ENCODE measurements at regions not wholly inside any gene's neighbourhood (a gene's known extent, or its start where the extent isn't known, plus 50 kb on each side); places are given as distances from the start of the nearest gene placed in this dataset.
A peak's percentile ranks its signal among the peaks of the same experiment; 100 is the strongest.
"Not testable (repeated sequence)": the region's sequence is repeated elsewhere in the genome, so short reads cannot be mapped to it uniquely, and the experiment has no call there.

DNA sequence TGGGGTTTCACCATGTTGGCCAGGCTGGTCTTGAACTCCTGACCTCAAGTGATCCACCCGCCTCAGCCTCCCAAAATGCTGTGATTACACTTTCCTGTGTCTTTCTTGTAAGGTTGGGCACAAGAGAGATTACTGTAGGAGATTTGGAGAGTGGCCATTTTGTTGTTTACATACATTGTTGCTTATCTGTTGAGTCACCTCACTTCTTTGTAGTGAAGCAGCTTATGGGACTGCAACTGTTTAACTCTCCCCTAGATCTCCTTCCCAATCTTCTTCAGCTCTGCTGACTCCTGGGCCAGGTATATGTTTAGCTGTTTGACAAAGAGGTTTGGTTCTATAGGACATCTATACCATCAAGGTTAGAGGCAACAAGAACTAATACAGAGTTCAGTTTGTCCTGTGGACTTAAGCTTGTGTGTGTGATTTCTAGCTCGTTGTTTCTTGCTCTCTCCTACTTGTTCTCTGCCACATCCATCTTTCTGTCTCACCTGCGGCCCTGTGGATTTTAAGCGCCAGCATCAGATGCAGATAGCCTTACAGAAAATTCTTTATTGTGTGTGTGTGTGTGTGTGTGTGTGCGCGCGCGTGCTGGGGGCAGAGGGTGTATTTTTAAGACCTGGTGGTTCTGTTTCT is 95.4 kb downstream of the HAUS1 start (continued):
- TF ChIP-seq, protein P1, sequence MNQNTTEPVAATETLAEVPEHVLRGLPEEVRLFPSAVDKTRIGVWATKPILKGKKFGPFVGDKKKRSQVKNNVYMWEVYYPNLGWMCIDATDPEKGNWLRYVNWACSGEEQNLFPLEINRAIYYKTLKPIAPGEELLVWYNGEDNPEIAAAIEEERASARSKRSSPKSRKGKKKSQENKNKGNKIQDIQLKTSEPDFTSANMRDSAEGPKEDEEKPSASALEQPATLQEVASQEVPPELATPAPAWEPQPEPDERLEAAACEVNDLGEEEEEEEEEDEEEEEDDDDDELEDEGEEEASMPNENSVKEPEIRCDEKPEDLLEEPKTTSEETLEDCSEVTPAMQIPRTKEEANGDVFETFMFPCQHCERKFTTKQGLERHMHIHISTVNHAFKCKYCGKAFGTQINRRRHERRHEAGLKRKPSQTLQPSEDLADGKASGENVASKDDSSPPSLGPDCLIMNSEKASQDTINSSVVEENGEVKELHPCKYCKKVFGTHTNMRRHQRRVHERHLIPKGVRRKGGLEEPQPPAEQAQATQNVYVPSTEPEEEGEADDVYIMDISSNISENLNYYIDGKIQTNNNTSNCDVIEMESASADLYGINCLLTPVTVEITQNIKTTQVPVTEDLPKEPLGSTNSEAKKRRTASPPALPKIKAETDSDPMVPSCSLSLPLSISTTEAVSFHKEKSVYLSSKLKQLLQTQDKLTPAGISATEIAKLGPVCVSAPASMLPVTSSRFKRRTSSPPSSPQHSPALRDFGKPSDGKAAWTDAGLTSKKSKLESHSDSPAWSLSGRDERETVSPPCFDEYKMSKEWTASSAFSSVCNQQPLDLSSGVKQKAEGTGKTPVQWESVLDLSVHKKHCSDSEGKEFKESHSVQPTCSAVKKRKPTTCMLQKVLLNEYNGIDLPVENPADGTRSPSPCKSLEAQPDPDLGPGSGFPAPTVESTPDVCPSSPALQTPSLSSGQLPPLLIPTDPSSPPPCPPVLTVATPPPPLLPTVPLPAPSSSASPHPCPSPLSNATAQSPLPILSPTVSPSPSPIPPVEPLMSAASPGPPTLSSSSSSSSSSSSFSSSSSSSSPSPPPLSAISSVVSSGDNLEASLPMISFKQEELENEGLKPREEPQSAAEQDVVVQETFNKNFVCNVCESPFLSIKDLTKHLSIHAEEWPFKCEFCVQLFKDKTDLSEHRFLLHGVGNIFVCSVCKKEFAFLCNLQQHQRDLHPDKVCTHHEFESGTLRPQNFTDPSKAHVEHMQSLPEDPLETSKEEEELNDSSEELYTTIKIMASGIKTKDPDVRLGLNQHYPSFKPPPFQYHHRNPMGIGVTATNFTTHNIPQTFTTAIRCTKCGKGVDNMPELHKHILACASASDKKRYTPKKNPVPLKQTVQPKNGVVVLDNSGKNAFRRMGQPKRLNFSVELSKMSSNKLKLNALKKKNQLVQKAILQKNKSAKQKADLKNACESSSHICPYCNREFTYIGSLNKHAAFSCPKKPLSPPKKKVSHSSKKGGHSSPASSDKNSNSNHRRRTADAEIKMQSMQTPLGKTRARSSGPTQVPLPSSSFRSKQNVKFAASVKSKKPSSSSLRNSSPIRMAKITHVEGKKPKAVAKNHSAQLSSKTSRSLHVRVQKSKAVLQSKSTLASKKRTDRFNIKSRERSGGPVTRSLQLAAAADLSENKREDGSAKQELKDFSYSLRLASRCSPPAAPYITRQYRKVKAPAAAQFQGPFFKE (tag by site-specific recombination; IDR thresholded peaks at IDR 0.05; ENCODE audit: borderline replicate concordance), result no peak
- no peak for TF ChIP-seq ZBTB21 (tag by site-specific recombination; IDR thresholded peaks at IDR 0.05)
- no peak for TF ChIP-seq ZNF239 (tag by site-specific recombination; IDR thresholded peaks at IDR 0.05)
- TF ChIP-seq ZNF449 (tag by site-specific recombination; IDR thresholded peaks at IDR 0.05), result peak; percentile 64
- TF ChIP-seq ZNF48 (tag by site-specific recombination; IDR thresholded peaks at IDR 0.05), result no peak
- peak; percentile 88 for TF ChIP-seq SCRT2 (tag by site-specific recombination; IDR thresholded peaks at IDR 0.05)

DNA sequence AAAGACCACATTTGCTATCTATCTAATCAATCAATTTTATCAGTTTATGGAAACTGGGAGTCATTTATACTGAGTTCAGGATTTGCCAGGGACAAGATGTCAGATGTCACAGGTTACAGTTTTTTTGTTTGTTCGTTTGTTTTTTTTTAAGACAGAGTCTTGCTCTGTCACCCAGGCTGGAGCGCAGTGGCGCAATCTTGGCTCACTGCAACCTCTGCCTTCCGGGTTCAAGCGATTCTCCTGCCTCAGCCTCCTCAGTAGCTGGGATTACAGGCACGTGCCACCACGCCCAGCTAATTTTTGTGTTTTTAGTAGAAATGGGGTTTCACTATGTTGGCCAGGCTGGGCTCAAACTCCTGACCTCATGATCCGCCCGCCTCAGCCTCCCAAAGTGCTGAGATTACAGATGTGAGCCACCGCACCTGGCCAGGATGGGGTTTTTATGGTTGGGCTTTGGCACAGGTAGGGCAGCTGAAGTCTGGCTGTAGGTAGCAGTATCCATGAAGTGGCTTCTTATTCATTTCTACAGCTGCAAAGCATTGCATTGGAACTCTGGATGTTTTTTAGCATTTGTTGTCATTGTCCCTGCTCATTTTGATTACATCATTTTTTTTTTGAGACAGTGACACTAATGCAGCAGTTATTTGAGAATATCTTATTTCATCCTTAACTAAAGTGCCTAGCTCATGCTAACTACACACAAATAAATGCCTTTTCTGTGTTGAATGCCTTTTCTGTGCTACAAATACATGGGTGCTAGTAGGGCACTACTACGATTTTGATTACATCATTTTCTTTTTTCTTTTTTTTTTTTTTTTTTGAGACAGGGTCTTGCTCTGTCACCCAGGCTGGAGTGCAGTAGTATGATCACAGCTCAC is 96.2 kb downstream of the HAUS1 start:
- H3K4me1 ChIP-seq (ENCODE audit: control insufficient read depth, insufficient read depth, low read length), result peaks cover 12% of the 10 kb centered on the region; the same call in 1 of the 2 replicates
- H3K36me3 ChIP-seq (ENCODE audit: control insufficient read depth in 2 of 2, insufficient read depth in 1 of 2, low read length in 2 of 2); H3K27ac ChIP-seq (ENCODE audit: extremely low read depth, low read depth, low read length); H3K9me3 ChIP-seq (ENCODE audit: control insufficient read depth, insufficient read depth, low read depth, low read length); H3K4me3 ChIP-seq (ENCODE audit: low read depth, low read length): not testable (repeated sequence)
- ChIA-PET CTCF (interaction anchor here (0.8 to 4.1 kb wide), 3 partner anchors 12 to 115 kb away, joined by 5 to 27 read pairs (median 14); a partner anchor contains a TSS), POLR2A (interaction anchor here (0.9 to 2.2 kb wide), 2 partner anchors 25 to 26 kb away, joined by 4 to 8 read pairs; a partner anchor contains a TSS)
- TF ChIP-seq PRDM10 (tag by site-specific recombination; IDR thresholded peaks at IDR 0.05) (peak; percentile 27; the same call in 1 of the 2 replicates), ZNF449 (tag by site-specific recombination; IDR thresholded peaks at IDR 0.05) (peak; percentile 81), ZNF121 (tag by site-specific recombination; IDR thresholded peaks at IDR 0.05) (peak; percentile 58; the same call in 1 of the 2 replicates), ZNF623 (tag by site-specific recombination; IDR thresholded peaks at IDR 0.05) (0 out of 2 replicates have a peak, but pooled peaks have one; percentile 6), ATF2 (tag by site-specific recombination; IDR thresholded peaks at IDR 0.05; ENCODE audit: low read depth) (peak; percentile 91; the same call in 1 of the 2 replicates), ZNF510 (tag by site-specific recombination; IDR thresholded peaks at IDR 0.05; ENCODE audit: insufficient replicate concordance) (peak; percentile 91)
- TF ChIP-seq, protein P2, sequence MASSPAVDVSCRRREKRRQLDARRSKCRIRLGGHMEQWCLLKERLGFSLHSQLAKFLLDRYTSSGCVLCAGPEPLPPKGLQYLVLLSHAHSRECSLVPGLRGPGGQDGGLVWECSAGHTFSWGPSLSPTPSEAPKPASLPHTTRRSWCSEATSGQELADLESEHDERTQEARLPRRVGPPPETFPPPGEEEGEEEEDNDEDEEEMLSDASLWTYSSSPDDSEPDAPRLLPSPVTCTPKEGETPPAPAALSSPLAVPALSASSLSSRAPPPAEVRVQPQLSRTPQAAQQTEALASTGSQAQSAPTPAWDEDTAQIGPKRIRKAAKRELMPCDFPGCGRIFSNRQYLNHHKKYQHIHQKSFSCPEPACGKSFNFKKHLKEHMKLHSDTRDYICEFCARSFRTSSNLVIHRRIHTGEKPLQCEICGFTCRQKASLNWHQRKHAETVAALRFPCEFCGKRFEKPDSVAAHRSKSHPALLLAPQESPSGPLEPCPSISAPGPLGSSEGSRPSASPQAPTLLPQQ (tag by site-specific recombination; IDR thresholded peaks at IDR 0.05), result peak; percentile 31; the same call in 1 of the 2 replicates
- TF ChIP-seq, protein P3, sequence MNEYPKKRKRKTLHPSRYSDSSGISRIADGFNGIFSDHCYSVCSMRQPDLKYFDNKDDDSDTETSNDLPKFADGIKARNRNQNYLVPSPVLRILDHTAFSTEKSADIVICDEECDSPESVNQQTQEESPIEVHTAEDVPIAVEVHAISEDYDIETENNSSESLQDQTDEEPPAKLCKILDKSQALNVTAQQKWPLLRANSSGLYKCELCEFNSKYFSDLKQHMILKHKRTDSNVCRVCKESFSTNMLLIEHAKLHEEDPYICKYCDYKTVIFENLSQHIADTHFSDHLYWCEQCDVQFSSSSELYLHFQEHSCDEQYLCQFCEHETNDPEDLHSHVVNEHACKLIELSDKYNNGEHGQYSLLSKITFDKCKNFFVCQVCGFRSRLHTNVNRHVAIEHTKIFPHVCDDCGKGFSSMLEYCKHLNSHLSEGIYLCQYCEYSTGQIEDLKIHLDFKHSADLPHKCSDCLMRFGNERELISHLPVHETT (tag by site-specific recombination; IDR thresholded peaks at IDR 0.05), result peak; percentile 55; the same call in 1 of the 2 replicates
